Fibroblast of skin of scalp (primary cell): ENCODE measurements at regions not wholly inside any gene's neighbourhood (a gene's known extent, or its start where the extent isn't known, plus 50 kb on each side); places are given as distances from the start of the nearest gene placed in this dataset.
"Not testable (repeated sequence)": the region's sequence is repeated elsewhere in the genome, so short reads cannot be mapped to it uniquely, and the experiment has no call there.

Source experiments
- DNase-seq: peaks from one replicate; pipeline ENCODE4 v3.0.0-alpha.2; 2013

DNA sequence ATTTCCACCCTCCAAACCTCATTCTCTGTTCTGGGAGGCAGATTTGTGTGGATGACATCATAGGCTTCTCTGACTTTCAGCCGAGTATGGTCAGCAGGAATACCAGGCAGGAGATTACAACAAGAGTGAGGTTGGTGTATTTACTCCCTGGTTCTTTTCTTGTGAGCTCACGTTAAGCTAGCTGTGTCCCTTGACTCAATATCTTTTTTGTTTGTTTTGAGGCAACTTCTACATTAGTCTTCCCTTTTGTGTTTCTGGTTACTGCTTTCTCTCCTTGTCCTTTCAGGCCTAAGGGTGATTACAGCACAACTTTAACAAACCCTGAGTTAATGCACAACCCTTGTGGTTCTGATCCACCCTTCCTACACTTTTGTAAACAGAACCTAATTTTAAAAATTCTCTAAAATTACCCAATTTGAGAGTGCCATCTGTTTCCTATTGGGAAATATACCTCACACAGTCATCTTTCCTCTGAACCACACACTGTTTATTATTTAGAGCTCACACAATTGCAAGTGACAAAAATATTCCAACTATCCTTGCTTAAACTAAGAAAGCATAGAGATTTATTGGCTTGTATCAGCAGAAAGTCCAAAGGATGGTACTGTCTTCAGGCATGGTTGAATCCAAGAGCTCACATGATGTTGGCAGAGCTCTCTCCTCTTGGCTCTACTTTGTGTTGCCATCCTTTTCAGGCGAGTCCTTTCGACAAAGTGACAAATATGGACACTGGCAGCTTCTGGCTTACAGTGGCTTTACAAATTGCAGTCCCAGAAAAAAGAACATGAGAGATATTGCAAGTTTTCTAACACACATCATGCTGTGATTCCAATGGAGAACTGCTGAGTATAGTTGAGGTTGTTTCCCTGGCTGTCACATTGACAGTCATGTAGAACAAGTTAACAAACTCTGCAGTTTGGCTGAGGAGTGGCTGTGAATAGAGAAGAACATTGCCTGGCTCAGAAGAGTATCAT lies 150.5 kb upstream of the DDIT4L start:
- no peak for DNase-seq

GRCh38 chr4:100339870-100340269 lies 149.6 kb upstream of the DDIT4L start:
- DNase-seq = no peak

GRCh38 chr4:100333491-100333890 lies 143.2 kb upstream of the DDIT4L start:
- DNase-seq = not testable (repeated sequence)

DNA sequence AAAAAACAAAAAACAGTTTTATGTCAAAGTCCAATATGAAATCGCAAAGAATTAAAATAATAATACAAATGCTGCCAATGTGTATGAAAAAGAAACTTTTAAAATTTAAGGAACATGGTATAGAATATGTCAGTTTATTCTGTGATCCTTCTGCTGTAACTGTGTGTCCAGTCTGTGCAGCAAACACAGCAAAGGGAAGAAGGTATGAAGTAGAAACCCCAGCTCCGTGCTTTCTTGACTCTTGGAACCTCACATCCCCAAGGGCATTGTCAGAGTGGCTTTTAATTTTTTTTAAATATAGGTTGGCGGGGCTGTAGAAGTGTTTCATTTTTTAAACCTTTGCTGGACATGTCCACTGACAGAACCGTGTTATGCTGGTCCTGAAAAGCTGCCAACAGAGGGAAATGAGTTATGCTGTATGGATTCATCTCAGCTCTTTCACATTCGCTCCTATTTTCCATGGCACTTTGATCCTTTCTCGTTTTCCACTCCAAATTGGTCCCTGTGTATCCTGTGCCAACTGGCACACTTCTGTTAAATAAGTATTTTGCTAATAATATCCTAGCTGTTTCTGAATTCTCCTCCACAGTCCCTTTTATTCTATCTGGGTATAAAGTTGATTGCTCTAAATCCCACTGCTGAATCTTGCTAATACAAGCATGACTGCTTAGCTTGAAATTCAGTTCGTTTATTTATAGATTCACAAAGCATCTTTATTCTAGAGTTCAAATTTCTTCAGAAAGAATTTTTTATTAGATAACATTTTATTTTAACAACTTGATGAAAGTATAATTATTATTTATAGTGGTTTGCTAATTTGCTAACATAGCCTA lies 127.0 kb upstream of the DDIT4L start:
- DNase-seq = no peak

DNA sequence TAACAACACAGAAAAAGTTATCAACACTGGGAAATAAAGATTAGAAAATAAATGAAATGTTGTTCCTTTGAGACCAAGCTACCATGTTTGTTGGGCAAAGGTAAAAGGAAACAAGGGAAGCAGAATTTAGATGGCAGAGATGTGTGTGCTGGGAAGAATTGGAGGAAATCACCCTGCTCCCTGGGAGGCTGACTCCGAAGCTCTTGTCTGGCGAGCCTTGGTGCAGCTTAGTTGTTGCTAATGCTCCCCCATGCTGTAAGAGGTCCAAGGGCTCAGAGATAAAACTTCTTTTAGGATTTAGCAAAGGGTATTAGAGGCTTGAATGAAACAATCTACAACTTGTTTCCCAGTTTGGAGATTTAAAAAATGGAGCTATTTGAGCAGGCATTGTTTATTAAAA lies 123.8 kb upstream of the DDIT4L start:
- no peak for DNase-seq

DNA sequence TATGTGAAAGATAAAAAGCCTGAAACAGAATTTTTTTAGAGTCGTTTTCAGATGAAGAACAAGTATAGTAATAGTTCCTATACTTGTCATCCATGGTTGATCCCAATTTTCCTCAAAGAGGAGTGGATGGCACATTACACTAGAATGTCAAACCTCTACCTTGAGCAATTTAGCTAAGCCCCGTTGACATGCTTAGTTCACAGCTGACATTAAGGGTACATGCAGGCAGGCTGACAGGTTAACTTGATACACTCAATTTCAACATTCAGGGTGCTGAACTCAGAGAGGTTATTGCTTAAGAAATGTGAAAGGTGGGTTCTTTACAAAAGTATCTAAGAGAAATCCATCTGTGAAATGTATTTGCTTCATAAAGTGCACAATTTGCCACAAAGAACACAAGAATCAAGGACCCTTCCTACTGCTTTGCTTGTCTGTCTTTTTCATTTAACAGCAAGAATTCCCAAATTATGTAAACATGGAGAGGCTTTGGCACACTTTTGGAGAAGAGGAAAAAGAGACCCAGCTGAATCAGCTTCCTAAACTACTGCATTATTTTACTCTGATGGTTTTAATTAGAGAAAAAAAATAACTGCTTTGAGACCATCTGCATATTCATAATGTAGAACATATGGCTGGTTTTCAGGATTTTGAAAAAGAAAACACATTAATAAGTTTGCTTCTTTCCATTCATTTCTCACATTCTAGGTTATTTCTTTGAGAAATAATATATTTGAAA lies 122.5 kb upstream of the DDIT4L start:
- peak; percentile 26 for DNase-seq

DNA sequence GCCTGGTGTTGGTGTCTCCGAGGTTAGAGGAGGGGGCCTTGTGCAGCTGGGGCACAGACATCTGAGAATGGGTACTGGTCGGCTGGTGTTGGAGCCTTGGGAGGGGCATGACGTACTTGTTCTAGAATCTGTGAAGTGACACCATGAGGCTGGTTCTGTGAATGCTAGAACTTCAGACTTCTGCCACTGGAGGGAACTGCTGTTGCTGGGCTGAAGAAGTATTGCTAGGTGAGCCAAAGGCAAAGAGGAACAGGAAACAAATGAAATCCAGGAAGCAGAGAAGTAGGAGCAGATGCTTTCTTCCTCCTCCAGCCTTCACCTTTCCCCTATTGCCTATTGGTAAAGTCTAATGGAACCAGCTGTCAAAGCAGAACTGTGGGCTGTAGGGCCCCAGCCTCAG lies 120.9 kb upstream of the DDIT4L start:
- DNase-seq = no peak

DNA sequence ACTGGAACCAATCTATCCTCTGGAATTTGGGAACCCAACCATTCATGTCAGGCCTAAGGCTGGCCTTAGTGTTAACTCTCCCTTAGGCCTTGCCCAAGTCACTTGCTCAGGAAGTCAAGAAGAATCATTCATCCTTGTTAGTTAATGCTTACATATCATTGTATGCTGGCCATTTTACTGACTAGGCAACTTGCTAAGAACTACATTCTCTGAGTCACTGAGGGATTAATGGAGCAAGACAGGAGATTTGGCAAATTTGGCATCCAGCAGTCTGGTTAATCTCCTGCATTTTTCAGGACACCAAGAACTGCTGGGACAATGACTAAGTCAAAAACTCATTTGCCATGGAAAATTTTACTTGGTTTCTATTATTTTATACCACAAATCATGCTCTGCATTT lies 115.8 kb upstream of the DDIT4L start:
- peak; percentile 63 for DNase-seq

- DNase-seq = no peak
These were observed 112.1 kb upstream of the DDIT4L start for GRCh38 chr4:100302061-100303026.

DNA sequence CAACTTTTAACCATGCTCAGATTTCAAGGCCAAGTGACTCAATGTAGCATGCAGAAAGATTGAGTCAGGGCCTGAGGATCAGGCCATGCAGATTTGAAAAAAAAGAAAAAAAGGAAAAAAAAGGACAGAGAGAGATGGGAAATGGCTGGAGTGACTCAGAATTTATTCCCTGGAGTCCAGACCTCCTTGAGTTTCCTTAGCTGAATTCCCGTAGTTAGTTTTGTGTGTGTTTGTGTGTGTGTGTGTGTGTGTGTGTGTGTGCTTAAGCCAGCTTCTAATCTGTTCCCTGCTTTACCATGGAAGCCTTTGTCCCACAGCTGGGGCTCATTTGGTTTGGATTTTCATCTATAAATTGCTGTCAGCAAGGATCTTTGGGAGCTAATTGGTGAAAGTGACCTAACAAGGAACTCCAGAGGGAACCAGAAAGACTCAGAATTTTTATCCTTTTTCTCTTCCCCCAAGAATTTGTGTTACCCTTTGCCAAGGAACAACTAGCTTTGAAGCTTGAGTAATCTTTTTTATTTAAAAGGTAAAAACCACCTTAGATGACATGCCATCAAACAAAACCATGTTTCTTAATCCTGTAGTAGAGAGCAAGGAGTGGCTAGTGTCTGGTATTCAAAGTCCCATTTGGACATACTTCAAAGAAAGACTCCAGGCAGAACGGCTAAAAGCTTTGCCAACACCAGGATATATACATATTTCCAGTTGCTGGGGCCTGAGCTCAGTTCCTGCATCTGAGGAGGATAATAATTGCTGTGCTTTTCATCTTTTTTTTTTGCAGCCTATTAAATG lies 109.0 kb upstream of the DDIT4L start:
- DNase-seq = peak; percentile 98

DNA sequence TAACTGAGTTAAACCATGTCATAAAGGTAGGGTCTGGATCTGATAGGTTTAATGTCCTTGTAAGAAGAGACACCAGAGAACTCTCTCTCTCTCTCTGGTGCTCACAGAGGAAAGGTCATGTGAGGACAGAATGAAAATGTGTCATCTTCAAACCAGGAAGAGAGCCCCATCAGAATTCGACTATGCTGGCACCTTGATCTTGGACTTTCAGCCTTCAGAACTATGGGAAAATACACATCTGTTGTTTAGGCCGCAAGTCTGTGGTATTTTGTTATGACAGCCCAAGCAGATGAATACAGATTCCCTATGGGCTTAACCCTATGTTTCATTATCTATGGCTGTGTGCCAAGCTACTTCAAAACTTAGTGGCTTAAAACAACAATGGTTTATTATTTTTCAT lies 105.5 kb upstream of the DDIT4L start:
- peak; percentile 62 for DNase-seq

- peak; percentile 23 for DNase-seq
These were observed 104.1 kb upstream of the DDIT4L start for GRCh38 chr4:100294356-100294755.

DNA sequence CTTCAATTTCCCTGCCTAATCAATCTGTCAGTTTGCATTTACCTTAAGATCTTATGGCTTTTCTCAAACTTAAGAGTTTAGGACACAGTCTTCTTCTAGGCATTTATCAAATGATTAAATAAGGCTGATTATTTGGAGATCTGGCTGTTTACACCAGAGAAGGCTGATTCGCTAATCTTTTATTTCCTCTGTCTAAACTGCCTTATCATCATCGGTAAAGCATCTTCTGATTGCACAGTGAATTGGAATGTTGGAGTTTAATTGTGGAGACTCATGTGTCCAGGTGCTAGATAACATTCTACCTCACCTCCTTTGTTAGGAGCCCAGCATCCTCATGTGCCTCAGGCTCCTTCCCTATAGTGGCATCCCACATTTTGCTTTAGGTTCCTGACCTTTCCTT lies 100.3 kb upstream of the DDIT4L start:
- DNase-seq = no peak

DNA sequence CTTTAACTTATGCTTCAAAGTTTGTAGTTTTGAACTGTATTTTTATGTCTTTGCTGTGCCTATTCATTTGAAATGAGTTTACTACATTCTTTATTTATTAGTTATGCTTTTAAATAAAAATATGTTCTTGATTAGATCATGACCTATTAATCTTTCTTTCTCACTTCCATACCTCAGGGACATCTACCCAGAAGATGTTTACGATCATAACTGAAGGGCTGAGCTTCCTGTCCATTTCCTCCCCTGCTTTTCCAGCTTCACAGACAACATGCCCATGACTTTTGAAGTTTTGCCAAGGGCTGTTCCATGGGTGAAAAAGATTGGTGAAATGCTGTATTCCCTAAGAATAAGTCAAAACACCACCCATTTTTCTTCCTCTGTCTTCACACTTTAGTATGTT lies 99.7 kb upstream of the DDIT4L start:
- DNase-seq = no peak

GRCh38 chr4:100289530-100289888 lies 99.2 kb upstream of the DDIT4L start:
- DNase-seq = no peak

- no peak for DNase-seq
These were observed 98.7 kb upstream of the DDIT4L start for GRCh38 chr4:100288811-100289529.

DNA sequence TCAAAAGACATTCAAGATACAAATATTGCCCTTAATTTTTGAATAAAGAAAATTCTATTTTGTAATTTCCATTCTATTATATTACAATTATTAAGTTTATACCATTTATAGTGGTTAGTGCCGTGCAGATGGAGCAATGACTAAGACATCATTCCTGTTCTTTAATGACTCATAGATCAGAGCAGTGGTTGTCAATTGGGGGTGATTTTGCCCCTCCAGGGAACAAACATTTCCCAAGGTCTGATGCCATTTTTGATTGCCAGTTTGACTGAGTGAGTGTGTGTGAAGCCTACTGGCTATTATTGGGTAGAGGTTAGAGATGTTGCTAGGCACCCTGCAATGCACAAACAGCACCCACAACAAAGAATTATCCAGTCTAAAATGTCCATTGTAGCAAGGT lies 97.9 kb upstream of the DDIT4L start:
- peak; percentile 63 for DNase-seq

DNA sequence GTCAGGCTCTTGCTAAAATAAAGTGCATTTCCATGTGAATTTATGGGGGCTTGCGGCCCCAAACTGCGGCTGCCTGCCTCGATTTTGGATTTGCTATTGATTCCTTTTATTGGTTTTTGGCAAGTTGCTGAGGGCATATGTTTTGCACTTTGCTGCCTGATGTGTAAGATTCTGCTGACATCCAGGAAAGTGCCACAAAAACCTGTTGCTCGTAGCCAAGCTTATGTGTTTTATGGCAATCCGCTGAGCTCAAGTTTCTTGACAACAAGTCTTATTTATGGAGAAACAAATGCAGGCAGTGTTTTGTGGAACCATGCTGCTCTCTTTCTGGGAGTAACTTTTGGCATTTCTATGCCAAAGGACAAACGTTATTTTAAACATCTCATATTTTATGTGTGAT lies 97.3 kb upstream of the DDIT4L start:
- DNase-seq = no peak

GRCh38 chr4:100286636-100287035 lies 96.4 kb upstream of the DDIT4L start:
- no peak for DNase-seq

- no peak for DNase-seq
These were observed 94.9 kb upstream of the DDIT4L start for GRCh38 chr4:100285121-100285520.
